HG03460 (cell line): ENCODE measurements at regions not wholly inside any gene's neighbourhood (a gene's known extent, or its start where the extent isn't known, plus 50 kb on each side); places are given as distances from the start of the nearest gene placed in this dataset.
"Not testable (repeated sequence)": the region's sequence is repeated elsewhere in the genome, so short reads cannot be mapped to it uniquely, and the experiment has no call there.

Experiments
- ATAC-seq: cut with Tn5 transposase; IDR thresholded peaks from one replicate; pipeline ENCODE4 v1.9.1; 2021; ENCODE audit not compliant: unreplicated experiment

GRCh38 chr11:112310848-112311247 lies 50.2 kb upstream of the PLET1 start:
- ATAC-seq: no peak

DNA sequence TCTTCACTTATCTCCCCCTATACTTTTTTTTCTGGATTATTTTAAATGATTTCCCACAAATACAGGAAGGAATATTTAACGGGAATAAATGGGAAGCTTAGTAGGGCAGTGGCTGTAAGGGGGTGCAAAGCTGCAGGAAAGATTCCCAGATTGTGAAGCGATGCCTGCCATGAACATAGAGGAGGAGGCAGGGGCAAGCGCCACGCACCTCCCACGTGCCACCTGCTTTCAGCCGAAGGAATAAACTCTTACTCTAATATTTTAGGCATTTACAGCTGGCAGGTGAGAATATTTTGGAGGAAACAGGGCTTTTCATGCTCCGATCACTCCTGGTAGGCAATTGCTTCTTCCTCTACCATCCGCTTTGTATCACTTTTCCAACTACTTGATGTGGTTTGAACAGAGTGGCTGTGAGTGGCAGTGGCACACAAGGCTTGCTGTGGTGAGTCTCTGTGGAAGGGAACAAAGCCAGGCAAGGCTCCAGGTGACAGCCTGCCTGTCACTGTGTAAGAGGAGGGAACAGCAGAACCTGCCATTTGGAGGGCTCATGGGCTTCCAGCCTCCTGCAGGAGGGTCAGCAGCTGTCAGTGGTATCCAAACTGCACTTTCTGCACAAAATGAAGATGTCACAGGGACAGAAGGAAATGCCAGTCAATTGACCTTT lies 54.5 kb upstream of the PLET1 start:
- no peak for ATAC-seq

- no peak for ATAC-seq
These were observed 55.4 kb upstream of the PLET1 start for GRCh38 chr11:112315861-112316739.

- ATAC-seq: no peak
These were observed 56.3 kb upstream of the PLET1 start for GRCh38 chr11:112316971-112317370.

GRCh38 chr11:112318184-112318591 lies 57.5 kb upstream of the PLET1 start:
- no peak for ATAC-seq

- no peak for ATAC-seq
These were observed 58.0 kb upstream of the PLET1 start for GRCh38 chr11:112318661-112319060.

GRCh38 chr11:112320668-112321067 lies 60.0 kb upstream of the PLET1 start:
- no peak for ATAC-seq

- ATAC-seq: no peak
These were observed 61.0 kb upstream of the PLET1 start for GRCh38 chr11:112321501-112322172.

DNA sequence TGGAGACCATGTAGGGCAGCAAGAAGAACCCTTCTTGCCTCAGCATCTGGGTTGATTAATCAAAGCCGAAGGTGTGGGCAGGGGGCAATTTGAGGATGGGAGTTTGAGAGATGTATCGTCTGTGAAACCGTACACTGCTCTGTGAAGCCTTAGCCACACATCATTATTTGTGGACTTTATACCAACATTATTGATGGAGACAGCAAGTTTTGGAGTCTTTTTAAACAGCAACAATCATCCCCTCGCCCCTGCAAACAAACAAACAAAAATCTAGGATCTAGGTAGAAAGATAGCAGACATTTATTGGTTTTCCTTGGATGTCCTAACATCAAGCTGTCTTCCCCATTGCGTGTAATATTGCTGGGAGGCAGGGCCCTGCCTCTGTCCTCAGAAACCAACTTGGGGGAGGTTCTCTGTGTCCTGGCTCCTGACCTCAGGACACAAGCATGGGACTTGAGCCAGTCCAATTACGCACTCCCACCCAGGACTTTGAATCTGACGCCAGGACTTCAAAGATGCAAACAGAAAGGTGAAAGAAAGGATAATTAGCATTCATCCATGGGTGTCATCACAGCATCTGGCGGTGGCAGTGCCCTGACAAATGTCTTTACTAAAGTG lies 61.6 kb upstream of the PLET1 start:
- no peak for ATAC-seq

- no peak for ATAC-seq
These were observed 73.7 kb upstream of the PLET1 start for GRCh38 chr11:112334381-112334780.

GRCh38 chr11:112336356-112336886 lies 75.8 kb upstream of the PLET1 start:
- ATAC-seq: no peak

GRCh38 chr11:112339566-112339965 lies 78.9 kb upstream of the PLET1 start:
- ATAC-seq: no peak

DNA sequence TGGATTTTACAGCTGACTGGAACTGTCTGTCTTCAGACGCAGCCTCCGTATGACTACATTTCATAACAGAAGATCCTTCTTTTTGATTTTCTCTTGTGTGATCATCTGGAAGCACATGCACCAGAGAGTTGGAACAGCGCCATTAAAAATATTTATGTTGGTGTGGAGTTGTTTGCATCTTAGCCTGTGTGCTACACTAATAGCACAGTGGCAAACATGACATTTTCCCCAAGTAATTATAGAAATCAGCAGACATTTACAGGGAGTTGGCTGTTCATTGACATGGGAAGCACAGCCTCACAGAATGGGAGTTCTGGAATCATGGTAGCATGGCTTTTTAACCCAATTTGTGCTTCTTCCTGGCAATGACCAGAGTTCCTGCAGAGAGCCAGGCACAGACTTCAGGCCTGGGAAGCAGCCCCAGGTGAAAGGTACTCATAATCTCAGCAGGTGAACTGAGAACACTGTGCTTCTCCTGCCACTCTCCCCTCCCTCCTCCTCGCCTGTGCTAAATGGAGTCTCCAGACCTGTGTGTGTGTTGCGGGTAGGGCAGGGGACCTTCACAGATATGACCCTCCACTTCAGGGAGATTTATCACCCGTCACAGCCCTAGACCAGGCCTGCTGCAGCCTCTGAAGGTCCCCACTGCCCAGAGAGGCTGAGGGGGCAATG lies 82.8 kb upstream of the PLET1 start:
- ATAC-seq: no peak

DNA sequence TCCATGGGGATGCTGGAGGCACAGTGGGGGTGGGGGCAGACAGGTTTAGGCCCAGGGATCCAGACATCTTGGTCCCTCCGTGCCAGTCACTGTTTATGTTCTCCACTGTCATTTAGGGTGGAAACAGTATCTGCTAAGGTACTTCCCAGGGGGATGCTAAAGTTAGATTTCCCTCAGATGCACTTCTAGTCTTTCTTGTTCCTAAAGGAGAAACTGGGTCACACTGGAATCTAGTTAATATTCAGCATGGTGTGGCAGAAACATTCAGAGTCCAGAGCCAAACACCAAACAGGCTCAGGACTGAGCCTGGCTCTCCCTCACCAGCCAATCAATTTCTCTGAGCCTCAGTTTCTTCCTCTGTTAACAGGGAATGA lies 83.4 kb upstream of the PLET1 start:
- no peak for ATAC-seq

DNA sequence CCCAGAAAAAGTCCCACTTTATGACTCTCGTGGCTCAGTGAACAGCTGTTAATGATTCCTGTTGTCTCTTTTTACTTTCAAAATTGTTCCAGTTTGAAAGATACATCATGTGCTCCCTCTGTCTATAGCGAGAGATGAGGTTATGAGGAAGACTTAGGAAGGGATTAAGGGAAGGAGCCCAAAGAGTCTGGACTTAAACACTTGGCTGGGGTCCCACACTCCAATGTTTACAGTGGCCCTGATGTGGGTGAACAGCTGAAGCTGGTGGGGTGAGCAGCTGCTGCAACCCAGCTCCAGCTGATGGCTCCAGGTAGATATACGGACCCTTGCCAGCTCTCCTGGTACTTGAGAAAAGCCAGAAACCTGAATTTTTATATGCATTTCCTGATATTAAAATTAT lies 84.5 kb upstream of the PLET1 start:
- no peak for ATAC-seq

DNA sequence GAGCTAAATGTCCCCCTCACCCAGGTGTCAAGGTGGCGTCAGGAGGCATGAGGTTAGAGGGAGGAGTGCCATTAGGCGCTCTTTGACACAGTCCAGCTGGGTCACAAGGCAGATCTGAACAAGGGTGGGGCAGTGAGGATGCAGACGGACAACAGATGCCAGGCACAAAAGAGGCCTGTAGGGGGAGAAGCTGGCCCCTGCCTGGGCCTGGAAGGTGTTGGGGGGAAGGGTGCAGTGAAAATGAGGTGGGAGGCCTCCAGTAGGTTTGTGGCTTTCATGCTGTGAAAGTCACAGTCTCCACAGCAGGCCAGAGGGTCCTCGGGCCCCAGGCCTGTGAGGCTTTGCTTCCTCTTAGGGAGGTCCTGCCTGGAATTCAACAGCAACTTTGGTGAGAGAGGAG lies 85.0 kb upstream of the PLET1 start:
- no peak for ATAC-seq

DNA sequence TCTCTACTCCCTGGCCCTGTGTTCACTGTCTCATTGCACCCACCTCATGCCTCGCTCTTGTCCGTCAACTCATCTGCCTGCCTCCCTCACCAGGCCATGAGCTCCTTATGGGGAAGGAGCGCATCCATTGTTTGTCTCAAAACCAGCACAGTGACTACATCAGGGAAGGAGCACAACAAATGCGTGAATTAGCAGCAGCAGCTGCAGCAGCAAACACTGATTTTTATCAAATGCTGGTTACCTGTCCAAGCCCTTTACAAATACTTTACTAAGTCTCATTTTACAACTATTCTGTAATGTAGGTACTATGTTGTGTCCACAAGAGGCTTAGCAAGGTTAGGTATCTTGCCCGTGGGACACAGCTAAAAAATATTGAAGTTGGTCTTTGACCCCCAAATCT lies 85.9 kb upstream of the PLET1 start:
- ATAC-seq: no peak

DNA sequence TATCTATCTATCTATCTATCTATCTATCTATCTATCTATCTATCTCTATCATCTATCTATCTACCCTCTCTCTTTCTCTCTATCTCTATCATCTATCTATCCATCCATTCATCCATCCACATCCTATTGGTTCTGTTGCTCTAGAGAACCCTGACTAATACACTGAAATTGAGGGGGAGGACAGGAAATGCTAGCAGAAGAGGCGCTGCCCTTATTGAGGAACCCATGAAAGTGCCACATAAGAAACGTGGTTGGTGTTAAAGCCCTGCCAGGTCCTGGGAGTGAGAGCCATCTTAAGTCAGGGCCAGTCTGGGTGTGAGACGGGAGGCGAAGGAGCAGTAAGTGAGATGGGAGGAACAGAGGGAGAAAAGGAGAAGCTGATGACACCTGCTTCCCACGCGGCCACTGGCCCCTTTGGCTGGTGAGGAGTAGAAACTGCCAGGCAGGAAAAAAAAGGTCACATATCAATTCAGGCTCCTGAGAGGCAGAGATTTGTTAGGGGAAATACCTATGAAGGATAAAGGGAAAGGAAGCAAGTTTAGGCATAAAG lies 87.9 kb upstream of the PLET1 start:
- ATAC-seq: no peak

GRCh38 chr11:112351423-112351822 lies 90.8 kb upstream of the PLET1 start:
- ATAC-seq: not testable (repeated sequence)

DNA sequence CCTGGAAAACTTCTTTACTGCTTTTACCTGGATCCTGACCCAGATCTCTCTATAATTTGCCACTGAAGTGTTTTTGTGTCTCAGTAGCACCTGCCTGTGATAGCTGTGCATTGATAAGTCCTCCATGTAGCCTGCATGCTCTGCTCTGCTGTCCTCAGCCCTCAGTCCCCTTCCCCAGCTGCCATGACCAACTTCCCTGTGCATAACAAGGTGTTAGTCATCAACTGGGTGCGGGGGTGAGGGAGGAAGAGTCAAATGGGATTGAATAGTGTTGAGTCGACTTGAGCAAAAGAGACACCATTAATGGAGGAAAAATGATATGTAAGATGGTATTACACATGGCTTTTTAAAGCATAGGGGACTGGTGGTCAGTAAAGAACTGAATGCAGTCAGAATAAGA lies 92.2 kb upstream of the PLET1 start:
- no peak for ATAC-seq
